HG02973 (cell line): ENCODE measurements at regions not wholly inside any gene's neighbourhood (a gene's known extent, or its start where the extent isn't known, plus 50 kb on each side); places are given as distances from the start of the nearest gene placed in this dataset.
"Not testable (repeated sequence)": the region's sequence is repeated elsewhere in the genome, so short reads cannot be mapped to it uniquely, and the experiment has no call there.

ENCODE experiments used
- ATAC-seq: cut with Tn5 transposase; IDR thresholded peaks from one replicate; pipeline ENCODE4 v1.9.1; 2021; ENCODE audit warnings: moderate library complexity; ENCODE audit not compliant: unreplicated experiment

GRCh38 chr22:25449781-25450317 is 114.6 kb upstream of the GRK3 start:
- no peak for ATAC-seq

GRCh38 chr22:25451480-25452114 is 112.9 kb upstream of the GRK3 start:
- ATAC-seq: no peak

DNA sequence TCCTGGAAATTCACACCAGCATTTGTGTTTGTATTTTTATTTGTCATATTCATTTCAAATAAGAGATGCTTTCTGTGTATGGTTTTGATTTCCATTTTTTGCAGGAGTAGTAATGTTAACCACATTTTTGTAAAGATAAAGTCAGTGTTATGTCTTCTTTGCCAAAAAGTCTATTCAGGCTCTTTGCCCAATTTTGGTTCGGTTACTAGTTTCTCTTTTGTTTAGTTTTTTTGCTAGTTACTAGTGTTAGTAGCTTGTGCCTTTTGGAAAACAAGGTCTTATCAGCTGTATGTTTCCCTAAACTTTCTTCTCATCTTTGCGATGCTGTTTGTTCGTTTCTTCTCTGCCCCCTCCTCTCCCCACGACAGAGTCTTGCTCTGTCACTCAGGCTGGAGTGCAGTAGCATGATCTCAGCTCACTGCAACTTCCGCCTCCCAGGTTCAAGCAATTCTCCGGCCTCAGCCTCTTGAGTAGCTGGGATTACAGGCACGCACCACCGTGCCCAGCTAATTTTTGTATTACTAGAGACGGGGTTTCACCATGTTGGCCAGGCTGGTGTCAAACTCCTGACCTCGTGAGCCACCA is 112.3 kb upstream of the GRK3 start:
- ATAC-seq: no peak

- ATAC-seq: no peak
These were observed 111.4 kb upstream of the GRK3 start for GRCh38 chr22:25453058-25453457.

- no peak for ATAC-seq
These were observed 110.9 kb upstream of the GRK3 start for GRCh38 chr22:25453557-25453956.

- not testable (repeated sequence) for ATAC-seq
These were observed 108.0 kb upstream of the GRK3 start for GRCh38 chr22:25456300-25457043.

DNA sequence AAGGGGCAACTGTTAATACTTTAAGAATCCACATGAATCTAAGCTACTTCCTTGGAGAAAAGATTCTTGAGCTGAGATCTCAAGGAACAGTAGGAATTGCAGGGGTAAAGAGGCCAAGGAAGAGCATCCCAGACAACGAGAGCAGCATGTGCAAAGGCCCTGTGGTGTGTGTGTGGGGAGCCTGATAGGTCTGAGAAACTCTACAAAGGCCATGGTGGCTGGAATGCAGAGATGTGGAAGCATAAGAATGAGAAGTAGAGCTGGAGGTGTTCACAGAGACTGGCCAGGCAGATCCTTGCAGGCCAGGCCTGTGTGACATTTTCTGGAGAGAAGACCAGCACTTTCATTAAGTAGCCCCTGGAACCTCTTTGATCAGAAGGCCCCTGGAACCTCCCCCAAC is 105.8 kb upstream of the GRK3 start:
- ATAC-seq: not testable (repeated sequence)

GRCh38 chr22:25460682-25461081 is 103.8 kb upstream of the GRK3 start:
- not testable (repeated sequence) for ATAC-seq

- ATAC-seq: no peak
These were observed 103.2 kb upstream of the GRK3 start for GRCh38 chr22:25461301-25461700.

- ATAC-seq: not testable (repeated sequence)
These were observed 101.8 kb upstream of the GRK3 start for GRCh38 chr22:25462474-25463346.

- ATAC-seq: not testable (repeated sequence)
These were observed 101.2 kb upstream of the GRK3 start for GRCh38 chr22:25463347-25463628.

DNA sequence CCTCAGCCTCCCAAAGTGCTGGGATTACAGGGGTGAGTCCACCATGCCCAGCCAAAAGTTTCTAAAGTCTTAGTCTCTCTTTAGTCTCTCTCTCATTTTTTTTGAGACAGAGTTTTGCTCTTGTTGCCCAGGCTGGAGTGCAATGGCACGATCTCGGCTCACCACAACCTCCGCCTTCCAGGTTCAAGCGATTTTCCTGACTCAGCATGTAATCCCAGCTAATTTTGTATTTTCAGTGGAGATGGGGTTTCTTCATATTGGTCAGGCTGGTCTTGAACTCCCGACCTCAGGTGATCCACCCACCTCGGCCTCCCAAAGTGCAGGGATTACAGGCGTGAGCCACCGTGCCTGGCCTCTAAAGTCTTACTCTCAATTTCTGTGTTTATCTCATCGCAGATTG is 100.1 kb upstream of the GRK3 start:
- ATAC-seq: not testable (repeated sequence)

GRCh38 chr22:25465949-25466348 is 98.5 kb upstream of the GRK3 start:
- ATAC-seq: no peak

- no peak for ATAC-seq
These were observed 92.1 kb upstream of the GRK3 start for GRCh38 chr22:25472382-25472781.

DNA sequence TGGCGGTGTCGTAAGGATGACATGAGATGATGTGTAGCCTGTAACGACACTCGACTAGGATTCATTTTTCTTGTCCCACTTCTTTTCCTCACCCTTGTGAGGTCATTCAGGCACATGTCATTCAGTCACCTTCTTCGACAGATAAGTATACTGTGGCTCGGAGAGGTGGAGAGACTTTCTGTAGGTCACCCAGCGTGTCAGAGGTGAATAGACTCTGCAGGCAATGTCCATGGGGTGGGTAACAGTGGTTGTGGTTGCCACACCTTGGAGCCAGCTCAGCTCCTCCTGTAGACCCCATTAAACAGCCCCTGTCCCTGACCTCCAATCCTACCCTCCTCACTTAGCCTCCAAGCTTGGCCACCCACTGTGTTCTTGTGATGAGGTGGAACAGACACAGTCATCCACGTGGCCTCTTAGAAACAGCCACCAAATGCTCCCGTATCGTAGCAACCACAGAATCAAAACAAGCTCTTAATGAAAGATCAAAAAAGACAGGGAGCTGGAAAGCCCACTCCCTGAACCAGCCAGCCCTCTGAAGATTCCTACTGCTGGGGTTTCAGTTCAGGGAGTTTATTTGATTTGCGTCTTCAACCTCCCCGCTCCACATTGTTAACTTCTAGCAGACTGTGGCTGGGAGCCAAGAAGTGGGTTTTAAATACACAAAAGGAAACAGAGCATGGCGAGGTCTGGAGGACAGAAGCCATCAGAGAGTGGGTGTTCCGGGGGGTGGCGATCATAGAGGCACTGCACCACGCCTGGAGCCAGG is 89.0 kb upstream of the GRK3 start:
- ATAC-seq: no peak

DNA sequence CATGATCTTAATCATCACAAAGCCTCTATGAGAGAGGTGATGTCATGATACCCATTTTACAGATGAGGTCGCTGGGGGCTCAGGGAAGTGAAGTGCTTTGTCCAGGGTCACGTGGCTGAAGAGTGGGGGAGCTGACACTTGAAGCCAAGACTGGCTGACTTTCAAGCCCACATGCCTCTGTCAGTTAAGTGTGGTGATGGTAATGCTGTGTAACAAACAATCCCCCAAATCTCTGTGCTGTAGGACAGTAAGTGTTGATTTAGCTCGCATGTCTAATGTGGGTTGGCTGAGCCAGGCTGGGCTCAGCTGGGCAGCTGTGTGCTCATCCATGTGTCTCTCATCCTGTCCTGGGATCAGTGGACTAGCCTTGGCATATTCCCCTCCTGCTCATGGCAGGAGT is 87.1 kb upstream of the GRK3 start:
- no peak for ATAC-seq

DNA sequence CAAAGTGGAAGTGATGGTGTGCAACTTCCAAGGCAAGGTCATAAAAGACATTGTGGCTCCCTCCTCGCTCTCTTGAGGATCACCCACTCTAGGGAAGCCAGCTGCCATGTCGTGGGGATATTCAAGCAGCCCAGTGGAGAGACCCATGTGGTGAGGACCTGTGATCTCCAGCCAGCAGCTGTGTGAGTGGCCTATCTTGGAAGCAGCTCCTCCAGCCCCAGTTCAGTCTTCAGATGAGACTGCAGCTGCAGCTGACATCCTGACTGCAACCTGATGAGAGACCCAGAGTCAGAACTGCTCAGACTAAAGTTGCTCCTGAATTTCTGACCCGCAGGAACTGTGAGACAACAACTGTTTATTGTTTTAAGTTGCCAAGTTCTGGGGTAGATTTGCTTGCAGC is 86.4 kb upstream of the GRK3 start:
- no peak for ATAC-seq

DNA sequence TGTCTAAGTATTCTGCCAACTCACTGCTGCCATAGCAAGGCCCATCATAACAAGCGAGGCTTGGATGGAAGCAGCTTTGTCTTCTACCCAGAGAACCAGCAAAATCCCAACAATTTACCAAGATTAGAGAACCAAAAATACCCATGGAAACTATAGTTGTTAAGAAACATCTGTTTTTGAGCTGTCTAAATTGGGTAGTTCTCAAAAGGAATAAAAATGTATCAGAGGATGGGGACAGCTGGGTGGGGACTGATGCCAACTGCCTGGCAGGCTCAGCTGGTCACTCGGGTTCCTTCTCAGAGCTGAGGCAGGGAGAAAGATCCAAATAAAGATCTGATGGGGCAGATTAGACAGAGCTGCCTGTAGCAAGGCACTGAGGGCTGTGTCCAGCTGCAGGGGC is 85.9 kb upstream of the GRK3 start:
- no peak for ATAC-seq

GRCh38 chr22:25480868-25481267 is 83.6 kb upstream of the GRK3 start:
- ATAC-seq: not testable (repeated sequence)

- no peak for ATAC-seq
These were observed 82.2 kb upstream of the GRK3 start for GRCh38 chr22:25482091-25482760.
